H4 (cell line): ENCODE measurements at regions not wholly inside any gene's neighbourhood (a gene's known extent, or its start where the extent isn't known, plus 50 kb on each side); places are given as distances from the start of the nearest gene placed in this dataset.

Source experiments
- DNase-seq: peaks from one replicate; pipeline ENCODE4 v3.0.0-alpha.2; 2015; ENCODE audit warnings: low spot score

DNA sequence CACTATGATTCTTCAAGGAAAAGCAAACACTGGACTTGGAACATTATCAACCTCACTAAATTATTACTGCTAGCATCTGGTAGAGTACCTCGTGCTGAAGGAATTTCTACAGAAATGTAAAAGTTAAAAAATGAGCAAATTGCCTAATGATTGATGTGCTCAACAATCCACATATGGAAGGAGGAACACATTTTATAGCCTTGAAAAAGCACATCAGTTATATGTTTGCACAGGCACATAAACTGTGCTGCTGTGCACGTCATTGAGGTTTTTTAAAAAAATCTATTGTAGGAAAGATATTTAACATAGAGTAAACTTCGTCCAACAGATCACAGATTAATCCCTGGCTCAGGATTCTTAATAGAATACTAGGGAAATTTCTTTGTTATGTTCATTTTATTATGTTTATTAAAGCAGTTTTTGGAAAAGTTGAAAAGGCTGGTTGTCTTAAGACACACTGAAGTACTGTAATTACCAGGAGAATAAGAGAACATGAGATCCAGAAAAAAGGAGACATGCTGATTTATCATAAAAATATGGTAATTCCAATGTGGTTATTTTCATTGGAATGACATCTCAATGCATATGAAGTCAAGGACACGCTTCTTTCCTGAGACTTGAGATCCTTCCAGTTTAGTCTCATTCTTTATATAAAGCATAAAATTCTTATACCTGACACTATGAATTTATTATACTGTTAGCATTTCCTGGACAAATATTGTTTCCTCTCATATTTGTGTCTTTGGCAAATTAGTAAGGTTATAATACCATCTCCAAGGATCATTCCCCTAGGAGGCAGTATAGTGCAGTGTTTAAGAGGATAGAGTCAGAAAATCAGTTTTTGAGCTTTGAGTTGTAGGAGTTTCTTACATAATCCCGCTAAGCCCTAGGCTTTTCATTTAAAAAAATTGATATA is 511.1 kb downstream of the TENT5A start:
- peak; percentile 37 for DNase-seq

DNA sequence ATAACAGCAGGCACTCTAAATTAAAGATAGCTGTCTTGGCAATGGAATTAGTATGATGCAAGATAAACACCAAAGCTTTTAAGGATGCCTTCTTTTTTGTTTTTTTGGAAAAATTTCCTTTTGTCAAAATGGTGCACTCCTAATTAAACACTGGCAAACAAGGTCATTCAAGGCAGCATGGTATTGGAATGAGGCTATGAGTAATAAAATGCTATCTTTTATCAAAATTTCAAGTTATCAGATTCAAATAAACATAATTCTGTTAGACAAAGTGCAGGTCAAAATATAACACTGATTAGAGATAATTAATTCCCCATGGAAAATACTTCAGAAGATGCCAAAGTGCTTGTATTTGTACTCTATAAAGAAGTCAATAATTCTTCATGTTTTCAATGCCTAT is 514.1 kb downstream of the TENT5A start:
- no peak for DNase-seq

DNA sequence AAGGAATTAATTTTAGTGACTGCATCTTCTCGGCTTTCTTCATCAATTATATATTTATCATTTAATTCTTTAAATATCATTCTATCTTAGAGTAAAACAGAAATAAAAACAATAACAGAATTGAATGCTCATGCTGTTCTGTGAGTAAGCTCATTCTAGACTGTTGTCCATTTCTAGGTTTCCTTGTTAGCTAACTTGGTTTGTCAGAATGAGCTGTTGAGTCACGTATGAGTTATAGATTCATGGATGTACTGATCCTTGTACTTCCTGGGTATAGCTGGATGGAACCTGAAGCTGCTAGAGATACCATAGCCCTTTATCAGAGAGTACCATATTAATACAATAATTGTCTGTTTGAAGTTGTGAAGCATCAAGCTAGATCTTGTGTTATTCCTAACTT is 515.3 kb downstream of the TENT5A start:
- no peak for DNase-seq

DNA sequence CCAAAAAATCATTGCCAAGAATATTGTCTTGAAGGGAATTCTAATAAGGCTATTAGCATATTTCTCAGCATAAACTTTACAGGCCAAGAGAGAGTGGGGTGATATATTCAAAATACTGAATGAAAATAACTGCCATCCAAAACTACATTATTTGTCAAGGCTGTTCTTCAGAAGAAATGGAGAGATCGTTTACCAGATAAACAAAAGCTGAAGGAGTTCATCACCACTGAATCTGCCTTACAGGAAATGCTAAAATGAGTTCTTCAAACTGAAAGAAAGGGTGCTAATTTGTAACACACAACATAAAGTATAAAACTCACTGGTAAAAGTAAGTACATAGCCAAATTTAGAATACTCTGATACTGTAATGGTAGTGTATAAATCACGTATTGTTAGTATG is 517.0 kb downstream of the TENT5A start:
- no peak for DNase-seq

DNA sequence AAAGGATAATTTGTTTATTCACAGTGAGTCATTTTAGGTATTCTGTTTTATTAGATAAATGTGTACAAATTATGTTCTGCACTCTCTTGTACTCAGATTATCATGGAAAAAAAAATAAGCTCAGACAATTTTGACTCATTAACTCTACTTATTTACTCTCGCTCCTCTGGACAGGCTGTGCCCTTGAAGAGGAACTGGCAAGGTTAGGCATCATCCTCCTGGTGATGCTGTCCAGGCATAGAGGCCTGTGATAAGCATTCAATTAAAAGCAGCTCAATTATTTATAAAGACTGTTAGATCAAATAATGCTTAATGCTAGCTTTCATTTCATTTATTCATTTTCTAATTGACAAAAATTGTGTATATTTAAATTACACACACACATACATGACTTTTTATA is 518.5 kb downstream of the TENT5A start:
- DNase-seq, result no peak

DNA sequence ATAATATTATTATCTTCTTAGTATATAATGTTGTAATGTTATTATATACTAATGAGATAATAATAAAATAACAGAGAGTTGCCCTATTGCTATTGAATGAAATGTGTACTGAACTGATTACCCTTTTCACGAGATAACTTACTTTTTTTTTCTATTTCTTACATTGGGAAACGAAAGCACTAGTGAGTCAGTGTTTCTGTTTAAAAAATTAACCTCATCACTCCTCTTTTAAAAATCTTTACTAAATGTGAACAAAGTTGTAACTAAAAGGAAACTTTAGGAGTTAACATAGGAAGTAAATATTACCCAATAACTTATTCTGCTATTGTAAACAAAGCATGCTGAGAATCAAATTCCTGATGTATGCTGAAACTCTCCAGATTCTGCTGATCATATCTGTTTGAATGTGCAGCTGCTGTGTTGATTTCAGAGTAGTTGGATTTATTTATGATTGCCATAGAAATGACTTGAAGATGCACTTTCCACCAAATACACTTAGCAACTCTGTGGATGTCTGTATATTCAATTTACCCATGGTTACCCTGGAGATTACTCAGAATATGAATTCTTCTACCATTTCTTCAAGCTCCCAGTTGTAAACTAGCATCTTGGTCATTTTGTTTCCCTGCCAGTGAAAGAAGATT is 523.4 kb downstream of the TENT5A start:
- DNase-seq, result peak; percentile 2

DNA sequence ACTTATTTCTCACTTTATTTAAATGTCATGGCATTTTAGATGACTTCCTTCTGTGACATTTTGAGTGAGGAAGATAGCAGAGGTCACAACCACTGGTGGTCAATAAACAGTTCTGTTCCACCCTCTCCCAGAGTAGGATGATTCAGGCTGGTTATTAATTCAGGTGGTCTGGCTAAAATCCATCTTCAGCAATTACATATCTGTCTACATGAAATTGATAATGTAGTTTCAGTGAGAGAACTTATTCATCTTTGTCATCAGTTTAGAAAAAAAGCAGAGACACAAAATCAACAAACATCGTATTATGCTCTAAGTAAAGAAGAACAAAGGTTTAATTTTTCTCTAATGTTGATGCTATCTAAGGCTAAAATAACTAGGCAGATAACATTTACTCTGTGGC is 525.5 kb downstream of the TENT5A start:
- DNase-seq, result no peak

DNA sequence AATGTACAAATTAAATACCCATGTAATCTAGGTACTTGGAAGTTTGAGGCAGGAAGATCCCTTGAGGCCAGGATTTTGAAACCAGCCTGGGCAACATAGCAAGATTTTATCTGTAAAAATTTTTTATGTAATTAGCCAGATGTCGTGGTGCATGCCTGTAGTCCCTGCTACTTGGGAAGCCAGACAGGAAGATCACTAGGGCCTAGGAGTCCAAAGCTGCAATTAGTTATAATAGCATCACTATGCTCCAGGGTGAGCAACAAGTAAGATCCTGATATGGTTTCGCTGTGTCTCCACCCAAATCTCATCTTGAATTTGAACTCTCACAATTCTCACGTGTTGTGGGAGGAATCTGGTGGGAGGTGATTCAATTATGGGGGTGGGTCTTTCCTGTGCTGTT is 535.8 kb downstream of the TENT5A start:
- DNase-seq, result no peak

DNA sequence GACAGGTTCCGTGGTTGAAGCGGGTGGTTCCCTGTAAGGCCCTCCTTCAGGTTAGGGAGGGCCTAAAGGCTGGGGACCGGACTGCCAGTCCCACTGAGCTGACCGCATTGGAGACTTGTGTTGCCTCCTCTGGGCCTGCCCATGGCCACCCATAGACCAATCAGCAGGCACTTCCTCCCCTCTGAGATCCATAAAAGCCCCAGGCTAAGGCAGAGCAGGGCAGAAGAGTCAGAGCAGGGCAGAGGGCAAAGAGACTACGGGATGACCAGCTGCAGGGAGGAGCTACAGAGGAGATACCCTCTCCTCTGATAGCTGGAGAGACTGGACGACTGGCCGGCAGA is 537.4 kb downstream of the TENT5A start:
- no peak for DNase-seq

DNA sequence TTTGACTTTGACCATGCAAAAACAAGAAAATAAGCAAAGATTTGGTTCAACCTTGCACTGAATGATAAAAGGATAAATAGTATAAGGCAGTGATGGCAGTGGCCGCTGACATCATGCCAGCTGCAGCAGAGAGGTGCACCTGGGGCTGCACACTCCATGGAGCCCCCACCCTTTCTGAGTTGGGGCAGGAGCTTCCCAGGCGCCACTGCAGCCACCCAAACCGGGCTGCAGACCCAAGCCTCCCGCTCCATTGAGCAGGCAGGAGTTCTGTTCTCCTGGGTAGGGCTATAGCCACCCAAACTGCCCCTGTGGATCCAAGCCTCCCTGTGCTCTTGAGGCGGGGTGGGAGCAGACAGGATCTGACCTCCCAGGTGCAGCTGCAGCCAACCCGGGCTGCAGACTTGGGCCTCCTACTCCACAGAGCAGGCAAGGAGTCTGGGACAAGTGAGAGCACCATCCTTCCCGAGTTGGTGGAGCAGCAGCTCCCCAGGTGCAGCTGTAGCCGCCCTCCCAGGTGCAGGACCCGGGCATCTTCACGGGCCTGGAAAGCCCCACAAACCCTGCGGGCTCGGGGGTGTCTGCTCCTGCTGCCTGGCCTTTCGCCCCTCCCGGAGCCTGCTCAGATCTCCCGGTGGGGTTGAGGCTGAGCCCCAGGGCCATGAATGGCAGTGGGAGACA is 537.9 kb downstream of the TENT5A start:
- no peak for DNase-seq

DNA sequence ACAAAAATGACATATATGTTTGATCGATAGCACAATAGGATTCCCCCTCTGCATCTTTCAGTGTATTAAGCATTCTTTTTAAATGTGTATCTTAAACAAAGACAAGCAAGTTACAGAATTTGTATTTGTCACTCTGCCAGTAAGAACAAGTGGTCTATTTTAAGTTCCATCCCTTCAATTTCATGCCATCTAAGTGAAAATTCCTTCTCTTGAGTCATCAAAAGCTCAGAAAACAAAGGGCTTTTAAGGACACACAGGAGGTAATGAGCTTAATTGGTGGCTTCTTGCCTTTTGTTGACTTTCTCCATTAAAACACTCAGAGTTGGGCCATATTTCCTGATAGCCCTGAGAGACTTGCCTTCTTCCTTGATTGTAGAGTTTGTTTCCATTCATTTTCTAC is 547.8 kb downstream of the TENT5A start:
- no peak for DNase-seq

DNA sequence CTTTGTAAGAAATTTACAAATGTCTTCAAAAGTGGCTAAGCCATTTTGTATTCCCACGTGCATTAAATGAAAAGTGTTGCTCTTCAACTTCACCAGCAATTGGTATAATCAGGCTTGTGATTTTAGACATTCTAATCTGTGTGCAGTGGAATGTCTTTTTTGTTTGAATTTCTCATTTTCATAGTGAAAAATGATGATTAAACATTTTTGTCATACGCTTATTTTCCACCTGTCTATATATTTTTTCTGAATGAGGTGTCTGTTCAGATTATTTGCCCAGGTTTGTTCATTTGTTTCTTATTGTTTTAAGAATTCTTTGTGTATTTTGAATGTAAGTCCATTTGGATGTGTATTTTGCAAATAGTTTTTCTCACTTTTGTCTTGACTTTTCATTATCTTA is 558.1 kb downstream of the TENT5A start:
- no peak for DNase-seq

DNA sequence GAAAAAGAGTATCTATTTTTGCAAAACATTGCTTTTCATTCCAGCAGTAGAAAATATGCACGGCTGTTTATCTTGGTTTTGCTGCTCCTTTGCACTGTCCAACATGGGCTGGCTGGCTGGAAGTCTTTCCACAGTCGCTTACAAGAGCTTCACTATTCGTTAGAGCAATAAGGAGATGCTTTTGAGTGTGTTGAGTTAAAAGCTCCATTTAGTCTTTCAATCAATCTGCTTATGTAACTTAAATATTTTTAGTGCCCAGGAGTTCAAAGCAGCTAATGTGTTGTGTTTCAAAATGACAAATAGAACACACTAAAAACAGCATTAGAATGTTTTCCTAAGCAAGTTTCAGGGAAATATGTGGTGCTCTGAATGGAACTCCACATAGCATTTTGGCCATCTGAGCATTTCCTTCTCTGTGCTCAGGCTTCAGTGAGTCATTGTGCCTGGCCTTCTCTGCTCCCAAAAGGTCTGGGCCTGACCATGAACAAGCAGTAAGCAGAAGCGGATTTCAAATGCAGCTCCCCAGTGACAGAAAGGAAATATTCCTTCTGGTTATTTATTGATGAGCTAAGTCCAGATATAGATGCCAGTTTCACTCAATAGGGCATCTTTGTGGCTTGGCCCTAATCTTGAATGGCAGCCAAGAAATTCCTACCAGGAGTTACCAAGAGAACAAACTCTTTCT is 580.3 kb downstream of the TENT5A start:
- DNase-seq, result no peak

DNA sequence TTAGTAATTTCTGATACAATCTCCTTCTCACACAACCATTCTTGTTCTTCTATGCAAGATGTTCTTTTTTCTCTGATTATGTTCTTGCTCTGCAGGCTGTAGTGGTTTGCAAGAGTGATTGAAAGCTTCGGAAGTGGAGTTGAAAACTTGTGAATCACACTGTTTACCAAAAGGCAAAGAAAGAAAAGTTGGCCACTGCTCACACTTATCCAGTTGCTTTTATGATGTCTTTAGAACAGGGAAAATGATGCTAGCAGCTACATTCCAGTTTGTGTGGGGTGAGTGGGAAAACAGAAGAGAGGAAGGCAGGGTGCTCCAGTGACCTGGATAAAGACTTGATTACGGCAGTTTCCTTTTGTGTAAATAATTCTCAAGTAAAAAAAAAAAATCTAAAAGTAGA is 583.3 kb downstream of the TENT5A start:
- peak; percentile 2 for DNase-seq

DNA sequence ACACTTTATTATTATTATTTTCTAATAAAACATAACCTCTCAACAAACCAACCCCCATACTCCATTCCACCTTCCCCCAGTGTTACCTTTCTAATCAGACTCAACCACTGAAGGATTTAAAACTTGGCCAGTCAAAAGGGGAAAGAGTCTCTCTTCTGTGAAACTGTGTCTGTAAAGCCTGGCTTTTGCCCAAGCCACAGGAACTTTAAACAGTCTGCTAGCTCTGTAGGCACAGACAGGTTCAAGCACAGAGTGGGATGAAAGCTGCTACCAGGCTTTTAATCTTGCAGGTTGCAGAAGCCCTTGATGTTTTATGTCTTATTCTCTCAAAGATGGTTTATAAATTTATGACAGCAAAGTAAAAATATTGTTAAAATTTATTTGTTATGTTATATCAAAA is 585.7 kb downstream of the TENT5A start:
- DNase-seq, result peak; percentile 44

DNA sequence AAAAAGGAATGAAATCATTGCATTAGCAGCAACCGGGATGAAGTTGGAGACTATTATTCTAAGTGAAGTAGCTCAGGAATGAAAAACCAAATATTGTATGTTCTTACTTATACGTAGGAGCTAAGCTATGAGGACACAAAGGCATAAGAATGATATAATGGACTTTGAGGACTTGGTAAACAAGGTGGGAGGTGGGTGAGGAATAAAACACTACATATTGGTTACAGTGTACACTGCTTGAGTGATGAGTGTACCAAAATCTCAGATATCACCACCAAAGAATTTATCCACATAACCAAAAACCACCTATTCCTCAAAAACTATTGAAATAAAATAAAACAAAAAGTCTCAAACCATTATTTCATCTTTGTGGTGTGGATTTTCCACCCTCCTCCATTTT is 593.5 kb downstream of the TENT5A start:
- no peak for DNase-seq

DNA sequence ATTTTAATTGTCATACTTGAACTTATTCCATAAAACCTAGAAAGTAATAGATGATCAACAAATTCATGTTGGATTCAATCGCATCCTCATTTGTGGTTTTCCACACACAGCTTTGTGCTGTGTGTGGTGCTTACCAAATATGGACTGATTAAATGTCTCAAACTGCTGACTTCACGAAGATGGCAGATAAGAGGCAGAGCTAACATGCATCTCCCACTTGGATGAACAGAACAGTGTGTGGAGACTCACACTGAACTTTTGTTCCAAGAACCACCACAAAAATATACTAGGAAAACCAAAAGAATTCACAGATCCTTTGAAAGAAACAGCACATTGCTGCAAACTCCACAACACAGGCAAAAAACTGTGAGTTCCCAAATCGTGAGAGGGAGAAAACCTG is 603.7 kb downstream of the TENT5A start:
- peak; percentile 3 for DNase-seq

DNA sequence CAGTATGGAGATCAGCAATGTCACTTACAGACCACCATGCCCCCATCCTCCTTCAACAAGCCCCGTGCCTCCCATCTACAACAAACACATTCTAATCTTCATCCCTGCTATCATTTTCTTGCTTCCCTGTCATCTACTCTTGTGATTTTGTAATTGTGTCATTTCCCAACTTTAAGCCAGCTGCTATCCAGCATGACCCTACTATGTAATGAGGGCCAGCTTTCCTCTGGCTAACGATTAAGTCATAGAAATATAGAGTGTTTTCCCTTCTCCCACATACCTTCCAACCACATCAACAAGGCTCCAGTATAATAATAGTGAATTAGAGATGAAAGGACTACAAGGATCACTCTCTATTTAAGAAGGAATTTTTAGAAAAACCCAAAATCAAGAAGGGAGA is 607.0 kb downstream of the TENT5A start:
- DNase-seq, result no peak

DNA sequence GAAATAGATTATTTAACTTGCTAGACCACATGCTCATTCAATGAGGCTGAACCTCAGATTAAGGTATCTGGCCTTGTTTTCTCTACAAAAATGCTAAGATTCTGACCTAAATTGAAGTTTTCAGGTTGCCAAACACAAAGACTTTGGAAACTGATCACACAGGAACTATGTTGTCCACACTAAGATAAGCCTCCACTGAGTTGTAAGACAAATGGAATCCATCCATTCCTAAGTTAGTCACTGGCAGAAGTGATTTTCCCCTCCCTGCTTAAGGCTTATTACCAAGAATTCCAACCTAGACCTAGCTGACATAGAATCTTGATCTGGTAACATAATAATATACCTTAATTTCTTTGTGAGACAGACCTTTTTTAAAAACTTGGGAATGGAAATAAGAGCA is 608.1 kb downstream of the TENT5A start:
- DNase-seq, result no peak

DNA sequence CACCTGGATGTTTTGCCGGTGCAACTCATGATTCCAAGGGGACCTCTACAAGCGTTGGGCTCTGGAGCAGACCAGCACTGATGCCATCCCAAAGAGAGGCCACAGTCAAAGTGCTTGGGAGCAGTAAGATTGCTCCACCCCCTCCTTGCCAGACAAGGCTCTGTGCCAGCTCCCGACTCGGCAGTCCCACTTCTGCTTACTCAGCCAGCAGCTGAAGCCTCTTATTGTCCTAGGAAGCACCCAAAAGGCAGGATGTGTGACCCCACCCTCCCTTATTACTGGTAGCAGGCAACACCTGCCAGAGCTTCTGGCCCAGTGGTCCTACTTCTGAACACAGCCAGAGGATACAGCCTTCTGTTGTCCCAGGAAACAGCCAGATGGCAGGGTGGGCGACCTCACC is 614.2 kb downstream of the TENT5A start:
- peak; percentile 9 for DNase-seq

DNA sequence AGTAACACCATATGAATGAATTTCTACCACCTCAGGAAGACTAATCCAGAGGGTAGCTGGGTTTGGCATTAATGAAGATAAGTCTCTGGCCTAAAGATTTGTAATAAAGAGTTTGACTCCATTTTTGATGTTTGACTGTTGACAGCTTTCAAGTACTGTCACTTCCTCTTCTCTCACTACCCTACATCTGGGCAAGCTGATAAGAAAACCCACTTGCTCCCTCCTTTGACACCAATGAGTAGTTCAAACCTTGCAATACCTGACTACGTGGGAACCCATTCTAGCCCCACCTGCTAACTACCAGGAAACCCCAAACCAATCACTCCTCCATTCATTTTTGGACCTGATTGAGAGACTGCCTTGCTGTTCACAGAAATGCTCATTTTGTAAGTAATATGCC is 621.5 kb downstream of the TENT5A start:
- no peak for DNase-seq

DNA sequence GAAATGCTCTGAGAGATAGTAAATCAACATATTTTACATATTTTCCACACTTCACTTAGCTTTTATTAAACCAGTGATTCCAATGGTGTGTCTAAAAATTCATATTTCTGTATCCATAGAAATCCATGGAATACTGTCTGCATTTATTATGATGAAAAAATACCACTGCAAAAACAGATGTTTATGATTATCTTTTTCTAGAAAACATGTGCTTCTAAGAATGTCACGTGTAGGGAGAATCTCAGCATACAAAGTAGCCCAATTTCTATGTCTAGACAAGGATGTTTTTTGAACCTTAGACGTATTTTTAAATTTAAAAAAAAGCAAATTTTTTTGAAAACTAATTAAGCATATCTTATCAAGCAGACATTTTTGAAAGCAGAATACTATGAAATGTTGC is 622.4 kb downstream of the TENT5A start:
- DNase-seq, result no peak
